ENCODE measurements at regions not wholly inside any gene's neighbourhood (a gene's known extent, or its start where the extent isn't known, plus 50 kb on each side); places are given as distances from the start of the nearest gene placed in this dataset.
"Not testable (repeated sequence)": the region's sequence is repeated elsewhere in the genome, so short reads cannot be mapped to it uniquely, and the experiment has no call there.

DNA sequence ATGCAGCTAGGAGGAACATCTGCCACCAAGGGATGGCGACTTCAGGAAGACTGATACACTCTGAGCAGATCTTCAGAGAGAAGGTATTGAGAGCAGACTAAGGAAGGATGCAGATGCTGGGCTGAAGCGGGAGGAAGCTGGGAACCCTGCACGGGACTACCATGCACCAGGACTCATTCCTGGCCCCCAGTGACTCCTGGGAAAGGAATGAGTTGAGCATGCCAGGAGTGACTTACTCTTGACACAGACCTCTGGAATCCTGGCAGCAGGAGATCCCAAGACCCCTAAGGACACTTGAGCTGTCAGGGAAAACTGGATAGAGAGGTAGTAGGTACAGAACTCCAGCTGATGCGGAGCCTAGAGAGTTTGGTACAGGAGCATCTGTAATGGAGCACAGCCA is 336.1 kb downstream of the RPS29 start:
- H3K27me3 Mint-ChIP-seq: peaks cover 0 to 5% of the 10 kb centered on the region in 2 donors
- intact Hi-C loops (cut with micrococcal nuclease): no loop called here
- Histone ChIP-seq H3K4me1 (ENCODE audit: insufficient read depth, low read length) (no peaks in the 10 kb centered on the region), H3K36me3 (ENCODE audit: insufficient read depth, low read length) (no peaks in the 10 kb centered on the region), H3K4me3 (ENCODE audit: low read length in 2 of 2) (no peak overlapping the region), H3K27me3 (ENCODE audit: insufficient read depth, low read length) (no peaks in the 10 kb centered on the region), H3K27ac (ENCODE audit: low read depth, low read length) (no peak overlapping the region), H3K9me3 (ENCODE audit: control insufficient read depth in 1 of 2, low read length in 2 of 2) (no peaks in the 10 kb centered on the region)
- H3K9me3 Mint-ChIP-seq: peaks cover 0 to 15% (median 3%) of the 10 kb centered on the region in 8 donors
- H3K36me3 Mint-ChIP-seq: no peaks in the 10 kb centered on the region
- no peak for DNase-seq
- ChIA-PET CTCF (ENCODE audit: partially characterized antibody) (no interaction called here), POLR2A (ENCODE audit: partially characterized antibody) (no interaction called here)
- H3K4me1 Mint-ChIP-seq: no peaks in the 10 kb centered on the region
- no peak overlapping the region for H3K27ac Mint-ChIP-seq
- H3K4me3 Mint-ChIP-seq: no peak overlapping the region

DNA sequence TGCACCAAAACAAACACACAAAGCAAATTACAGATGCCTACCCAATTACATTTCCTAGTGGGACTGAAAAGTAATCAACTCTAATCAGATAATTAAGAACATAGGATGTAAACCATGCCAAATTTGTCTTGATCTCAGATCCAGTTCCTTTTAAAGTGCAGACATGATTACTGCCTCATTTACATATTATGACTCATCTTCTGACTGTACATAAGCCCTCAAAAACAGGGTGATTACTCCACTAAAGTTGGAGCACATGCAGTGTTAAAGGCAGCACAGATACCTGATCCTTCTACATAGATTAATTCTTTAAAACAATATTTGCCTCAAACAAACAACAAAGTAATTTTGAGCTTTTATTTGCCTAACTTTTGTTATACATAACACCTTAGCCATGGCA is 337.2 kb downstream of the RPS29 start:
- intact Hi-C loops (cut with micrococcal nuclease): no loop called here
- Histone ChIP-seq H3K4me3 (ENCODE audit: low read length in 2 of 2) (no peak overlapping the region), H3K27ac (ENCODE audit: low read depth, low read length) (no peak overlapping the region), H3K4me1 (ENCODE audit: insufficient read depth, low read length) (no peaks in the 10 kb centered on the region), H3K27me3 (ENCODE audit: insufficient read depth, low read length) (no peaks in the 10 kb centered on the region), H3K36me3 (ENCODE audit: insufficient read depth, low read length) (no peaks in the 10 kb centered on the region), H3K9me3 (ENCODE audit: control insufficient read depth in 1 of 2, low read length in 2 of 2) (no peaks in the 10 kb centered on the region)
- Mint-ChIP-seq H3K4me3 (no peak overlapping the region), H3K36me3 (no peaks in the 10 kb centered on the region), H3K27ac (no peak overlapping the region), H3K4me1 (no peaks in the 10 kb centered on the region), H3K27me3 (peaks cover 0 to 5% of the 10 kb centered on the region in 2 donors), H3K9me3 (peaks cover 0 to 18% (median 3%) of the 10 kb centered on the region in 8 donors)
- CTCF ChIA-PET (ENCODE audit: partially characterized antibody): no interaction called here
- POLR2A ChIA-PET (ENCODE audit: partially characterized antibody): no interaction called here
- no peak for DNase-seq

DNA sequence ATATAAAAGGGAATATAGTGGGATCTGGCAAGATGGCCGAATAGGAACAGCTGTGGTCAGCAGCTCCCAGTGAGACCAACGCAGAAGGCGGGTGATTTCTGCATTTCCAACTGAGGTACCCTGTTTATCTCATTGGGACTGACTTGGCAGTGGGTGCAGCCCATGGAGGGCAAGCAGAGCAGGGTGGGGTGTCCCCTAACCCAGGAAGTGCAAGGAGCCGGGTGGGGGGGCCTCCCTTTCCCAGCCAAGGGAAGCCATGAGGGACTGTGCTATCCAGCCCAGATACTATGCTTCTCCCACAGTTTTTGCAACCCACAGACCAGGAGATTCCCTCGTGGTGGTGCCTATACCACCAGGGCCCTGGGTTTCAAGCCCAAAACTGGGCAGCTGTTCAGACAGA is 342.4 kb downstream of the RPS29 start:
- H3K36me3 ChIP-seq (ENCODE audit: insufficient read depth, low read length); H3K27ac Mint-ChIP-seq; DNase-seq; H3K4me3 ChIP-seq (ENCODE audit: low read length in 2 of 2); H3K4me1 ChIP-seq (ENCODE audit: insufficient read depth, low read length); H3K27me3 Mint-ChIP-seq; H3K4me1 Mint-ChIP-seq; H3K9me3 ChIP-seq (ENCODE audit: control insufficient read depth in 1 of 2, low read length in 2 of 2); H3K36me3 Mint-ChIP-seq; POLR2A ChIA-PET (ENCODE audit: partially characterized antibody); H3K4me3 Mint-ChIP-seq; CTCF ChIA-PET (ENCODE audit: partially characterized antibody); H3K27ac ChIP-seq (ENCODE audit: low read depth, low read length); intact Hi-C loops (cut with micrococcal nuclease); H3K27me3 ChIP-seq (ENCODE audit: insufficient read depth, low read length): not testable (repeated sequence)
- H3K9me3 Mint-ChIP-seq: peaks cover 0 to 12% (median 4%) of the 10 kb centered on the region in 8 donors

DNA sequence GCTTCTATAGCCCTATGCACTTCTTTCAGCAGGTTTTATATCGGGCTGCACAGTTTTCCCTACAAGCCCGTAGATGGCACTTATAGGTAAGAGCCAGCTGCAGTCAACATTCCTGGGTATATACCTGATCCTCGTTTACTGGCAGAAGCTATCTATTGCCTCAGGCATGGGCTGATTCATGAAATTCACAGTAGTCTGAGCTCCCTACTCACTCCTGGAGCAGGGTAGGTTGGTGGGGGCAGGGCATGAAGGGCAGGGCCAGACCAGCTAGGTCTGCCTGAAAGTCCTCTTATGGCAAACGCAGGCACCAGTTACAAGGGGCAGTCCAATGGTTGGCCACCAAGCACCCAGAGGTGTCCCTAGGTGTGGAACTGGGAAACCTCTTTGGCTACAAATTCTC is 345.8 kb downstream of the RPS29 start:
- H3K4me3 Mint-ChIP-seq: no peak overlapping the region
- no peaks in the 10 kb centered on the region for H3K4me1 ChIP-seq (ENCODE audit: insufficient read depth, low read length)
- no peaks in the 10 kb centered on the region for H3K36me3 Mint-ChIP-seq
- H3K4me1 Mint-ChIP-seq: no peaks in the 10 kb centered on the region
- peaks cover 0 to 4% of the 10 kb centered on the region in 2 donors for H3K27me3 Mint-ChIP-seq
- ChIA-PET CTCF (ENCODE audit: partially characterized antibody) (no interaction called here), POLR2A (ENCODE audit: partially characterized antibody) (no interaction called here)
- intact Hi-C loops (cut with micrococcal nuclease): no loop called here
- no peaks in the 10 kb centered on the region for H3K9me3 ChIP-seq (ENCODE audit: control insufficient read depth in 1 of 2, low read length in 2 of 2)
- H3K4me3 ChIP-seq (ENCODE audit: low read length in 2 of 2): no peak overlapping the region
- H3K27ac ChIP-seq (ENCODE audit: low read depth, low read length): no peak overlapping the region
- no peaks in the 10 kb centered on the region for H3K36me3 ChIP-seq (ENCODE audit: insufficient read depth, low read length)
- no peaks in the 10 kb centered on the region for H3K27me3 ChIP-seq (ENCODE audit: insufficient read depth, low read length)
- peaks cover 6 to 31% (median 20%) of the 10 kb centered on the region in 8 donors for H3K9me3 Mint-ChIP-seq
- no peak for DNase-seq
- H3K27ac Mint-ChIP-seq: no peak overlapping the region

DNA sequence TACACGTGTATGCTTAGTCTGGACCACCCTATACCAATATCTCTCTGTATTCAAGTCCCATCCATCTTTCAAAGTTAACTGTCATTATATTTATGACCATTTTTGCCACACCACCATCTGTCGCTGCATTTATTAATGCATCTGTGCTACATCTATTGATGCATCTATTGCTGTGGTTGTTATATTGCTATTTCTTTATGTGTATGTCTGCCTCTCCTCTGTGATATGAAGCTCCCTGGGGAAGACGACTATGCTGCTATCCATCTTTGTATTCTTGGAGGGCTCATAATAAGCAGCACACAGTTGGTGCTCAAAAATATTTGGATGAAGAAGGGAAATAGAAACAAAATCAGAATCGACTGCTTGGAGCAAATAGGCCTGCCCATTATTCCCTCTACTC is 357.6 kb downstream of the RPS29 start:
- Mint-ChIP-seq H3K36me3 (no peaks in the 10 kb centered on the region), H3K27ac (no peak overlapping the region), H3K9me3 (peaks cover 0 to 3% (median 0%) of the 10 kb centered on the region in 8 donors), H3K4me1 (no peaks in the 10 kb centered on the region), H3K27me3 (no peaks in the 10 kb centered on the region), H3K4me3 (no peak overlapping the region)
- POLR2A ChIA-PET (ENCODE audit: partially characterized antibody): no interaction called here
- H3K27ac ChIP-seq (ENCODE audit: low read depth, low read length): no peak overlapping the region
- no peaks in the 10 kb centered on the region for H3K9me3 ChIP-seq (ENCODE audit: control insufficient read depth in 1 of 2, low read length in 2 of 2)
- no peak overlapping the region for H3K4me3 ChIP-seq (ENCODE audit: low read length in 2 of 2)
- intact Hi-C loops (cut with micrococcal nuclease): no loop called here
- no peaks in the 10 kb centered on the region for H3K36me3 ChIP-seq (ENCODE audit: insufficient read depth, low read length)
- DNase-seq: no peak
- H3K27me3 ChIP-seq (ENCODE audit: insufficient read depth, low read length): no peaks in the 10 kb centered on the region
- CTCF ChIA-PET (ENCODE audit: partially characterized antibody): no interaction called here
- H3K4me1 ChIP-seq (ENCODE audit: insufficient read depth, low read length): no peaks in the 10 kb centered on the region

DNA sequence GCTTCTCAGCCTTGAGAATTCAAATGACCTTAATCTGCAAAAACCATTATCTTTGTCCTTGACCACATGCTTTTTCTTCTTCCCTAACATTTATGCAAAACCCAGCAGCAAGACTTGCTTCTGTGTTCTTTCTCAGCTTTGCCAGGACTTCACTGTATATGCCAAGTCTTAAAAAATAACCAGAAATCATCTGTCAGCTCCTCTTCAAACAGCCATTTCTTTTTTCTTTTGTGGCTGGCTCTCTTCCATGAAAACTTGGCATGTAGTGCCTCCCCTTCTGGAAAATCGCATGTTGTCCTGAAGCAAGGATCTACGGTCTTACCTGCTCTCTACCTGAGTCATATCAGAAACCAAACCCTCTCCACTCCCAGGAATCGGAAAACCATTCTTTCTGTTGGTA is 364.9 kb downstream of the RPS29 start:
- ChIA-PET POLR2A (ENCODE audit: partially characterized antibody) (no interaction called here), CTCF (ENCODE audit: partially characterized antibody) (no interaction called here)
- H3K4me3 Mint-ChIP-seq: no peak overlapping the region
- H3K27me3 Mint-ChIP-seq: no peaks in the 10 kb centered on the region
- H3K36me3 ChIP-seq (ENCODE audit: insufficient read depth, low read length): no peaks in the 10 kb centered on the region
- intact Hi-C loops (cut with micrococcal nuclease): no loop called here
- no peaks in the 10 kb centered on the region for H3K9me3 ChIP-seq (ENCODE audit: control insufficient read depth in 1 of 2, low read length in 2 of 2)
- DNase-seq: no peak
- peaks cover 0 to 3% (median 0%) of the 10 kb centered on the region in 8 donors for H3K9me3 Mint-ChIP-seq
- no peaks in the 10 kb centered on the region for H3K4me1 ChIP-seq (ENCODE audit: insufficient read depth, low read length)
- H3K4me1 Mint-ChIP-seq: no peaks in the 10 kb centered on the region
- no peak overlapping the region for H3K27ac ChIP-seq (ENCODE audit: low read depth, low read length)
- no peak overlapping the region for H3K4me3 ChIP-seq (ENCODE audit: low read length in 2 of 2)
- H3K36me3 Mint-ChIP-seq: no peaks in the 10 kb centered on the region
- no peak overlapping the region for H3K27ac Mint-ChIP-seq
- H3K27me3 ChIP-seq (ENCODE audit: insufficient read depth, low read length): peaks cover 3% of the 10 kb centered on the region

DNA sequence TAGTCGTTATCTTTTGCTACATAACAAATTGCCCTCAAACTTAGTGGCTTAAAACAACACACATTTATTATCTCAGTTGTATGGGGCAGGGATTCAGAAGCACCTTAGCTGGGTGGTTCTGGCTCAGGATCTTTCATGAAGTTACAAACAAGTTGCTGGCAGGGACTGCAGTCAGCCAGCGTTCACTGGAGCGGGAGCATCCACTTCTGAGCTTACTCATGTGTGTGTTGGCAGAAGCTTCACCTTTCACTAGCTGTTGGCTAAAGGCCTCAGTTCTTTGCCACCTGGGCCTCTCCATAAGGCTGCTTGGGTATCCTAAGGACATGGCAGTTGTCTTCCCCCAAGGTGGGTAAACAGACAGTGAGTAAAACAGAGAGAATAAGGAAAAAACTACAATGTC is 365.7 kb downstream of the RPS29 start:
- H3K4me3 Mint-ChIP-seq: no peak overlapping the region
- intact Hi-C loops (cut with micrococcal nuclease): no loop called here
- Histone ChIP-seq H3K4me3 (ENCODE audit: low read length in 2 of 2) (no peak overlapping the region), H3K4me1 (ENCODE audit: insufficient read depth, low read length) (no peaks in the 10 kb centered on the region), H3K36me3 (ENCODE audit: insufficient read depth, low read length) (no peaks in the 10 kb centered on the region), H3K27ac (ENCODE audit: low read depth, low read length) (no peak overlapping the region), H3K9me3 (ENCODE audit: control insufficient read depth in 1 of 2, low read length in 2 of 2) (no peaks in the 10 kb centered on the region), H3K27me3 (ENCODE audit: insufficient read depth, low read length) (peaks cover 3% of the 10 kb centered on the region)
- H3K9me3 Mint-ChIP-seq: peaks cover 0 to 3% (median 0%) of the 10 kb centered on the region in 8 donors
- no peak overlapping the region for H3K27ac Mint-ChIP-seq
- H3K36me3 Mint-ChIP-seq: no peaks in the 10 kb centered on the region
- H3K4me1 Mint-ChIP-seq: no peaks in the 10 kb centered on the region
- no peak for DNase-seq
- CTCF ChIA-PET (ENCODE audit: partially characterized antibody): no interaction called here
- POLR2A ChIA-PET (ENCODE audit: partially characterized antibody): no interaction called here
- no peaks in the 10 kb centered on the region for H3K27me3 Mint-ChIP-seq

DNA sequence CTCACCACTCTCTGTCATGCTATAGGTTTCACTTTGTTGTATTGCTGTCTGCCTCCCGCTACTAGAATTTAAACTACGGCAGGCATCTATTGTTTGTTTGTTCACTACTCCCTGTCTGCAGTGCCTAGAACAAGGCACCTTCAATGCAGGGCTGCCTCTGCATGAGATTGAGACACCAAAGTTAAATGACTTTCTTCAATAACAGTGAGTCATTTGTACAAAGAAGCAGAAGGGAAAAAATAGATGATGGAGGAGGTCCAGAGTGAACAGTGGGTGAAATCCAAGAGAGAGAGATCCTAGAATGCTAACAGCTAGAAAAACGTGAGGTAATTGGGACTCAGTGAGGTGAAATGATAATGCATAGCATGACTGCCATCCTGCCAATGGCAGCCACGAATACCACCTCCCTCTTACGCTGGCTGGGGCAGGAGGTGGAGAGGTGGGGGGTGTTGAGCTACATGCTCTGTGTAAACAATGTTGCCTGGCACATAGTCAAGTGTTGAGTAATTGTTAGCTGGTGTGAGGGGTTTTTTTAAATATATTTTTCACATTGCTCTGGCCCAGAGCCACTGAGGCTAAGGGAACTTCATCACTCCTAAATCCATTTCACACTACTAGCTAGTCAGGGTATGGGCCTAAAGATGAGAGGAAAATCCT is 367.6 kb downstream of the RPS29 start:
- Histone ChIP-seq H3K4me3 (ENCODE audit: low read length in 2 of 2) (no peak overlapping the region), H3K27me3 (ENCODE audit: insufficient read depth, low read length) (peaks cover 3% of the 10 kb centered on the region), H3K27ac (ENCODE audit: low read depth, low read length) (no peak overlapping the region), H3K9me3 (ENCODE audit: control insufficient read depth in 1 of 2, low read length in 2 of 2) (no peaks in the 10 kb centered on the region), H3K4me1 (ENCODE audit: insufficient read depth, low read length) (no peaks in the 10 kb centered on the region), H3K36me3 (ENCODE audit: insufficient read depth, low read length) (no peaks in the 10 kb centered on the region)
- H3K9me3 Mint-ChIP-seq: peaks cover 0 to 3% (median 0%) of the 10 kb centered on the region in 8 donors
- no peaks in the 10 kb centered on the region for H3K4me1 Mint-ChIP-seq
- no peaks in the 10 kb centered on the region for H3K27me3 Mint-ChIP-seq
- POLR2A ChIA-PET (ENCODE audit: partially characterized antibody): no interaction called here
- intact Hi-C loops (cut with micrococcal nuclease): no loop called here
- H3K36me3 Mint-ChIP-seq: no peaks in the 10 kb centered on the region
- H3K4me3 Mint-ChIP-seq: no peak overlapping the region
- no peak overlapping the region for H3K27ac Mint-ChIP-seq
- CTCF ChIA-PET (ENCODE audit: partially characterized antibody): no interaction called here
- no peak for DNase-seq

Data from CD4-positive, alpha-beta memory T cell (primary cell).